ENCODE measurements at regions not wholly inside any gene's neighbourhood (a gene's known extent, or its start where the extent isn't known, plus 50 kb on each side); places are given as distances from the start of the nearest gene placed in this dataset.

GRCh38 chr1:13888351-13888986 is 188.5 kb downstream of the PRDM2 start:
- no peak overlapping the region for H3K4me3 ChIP-seq
- no peak overlapping the region for H2AFZ ChIP-seq
- H3K79me2 ChIP-seq (ENCODE audit: low read depth), result no peaks in the 10 kb centered on the region
- CTCF ChIA-PET, result no interaction called here
- no peaks in the 10 kb centered on the region for H4K20me1 ChIP-seq (ENCODE audit: insufficient read depth)
- POLR2A ChIA-PET (ENCODE audit: unreplicated experiment), result no interaction called here
- DNase-seq, result no peak
- no peaks in the 10 kb centered on the region for H3K36me3 ChIP-seq (ENCODE audit: low read depth)
- TF ChIP-seq CTCF (conservative IDR thresholded peaks at IDR 0.05), result no peak
- no peak for TF ChIP-seq EZH2 (IDR thresholded peaks at IDR 0.05; ENCODE audit: low read depth)
- no TSS peak for BruUV-seq (replicated peaks)
- H3K4me2 ChIP-seq, result no peak overlapping the region
- H3K27me3 ChIP-seq (ENCODE audit: insufficient read depth, low read depth), result peaks cover 18% of the 10 kb centered on the region; the same call in 1 of the 2 replicates
- no peaks in the 10 kb centered on the region for H3K9me3 ChIP-seq (ENCODE audit: insufficient read depth, low read depth)
- no peaks in the 10 kb centered on the region for H3K9me2 ChIP-seq (ENCODE audit: insufficient read depth)
- intact Hi-C loops (cut with micrococcal nuclease; ENCODE audit: unreplicated experiment), result no loop called here
- H3K27ac ChIP-seq, result no peak overlapping the region
- no peaks in the 10 kb centered on the region for H3F3A ChIP-seq (ENCODE audit: insufficient read depth, low read depth)
- no peaks in the 10 kb centered on the region for H3K4me1 ChIP-seq (replicated peaks; ENCODE audit: insufficient read depth)

GRCh38 chr1:13889495-13889894 is 189.5 kb downstream of the PRDM2 start:
- H3K4me2 ChIP-seq, result no peak overlapping the region
- DNase-seq, result no peak
- POLR2A ChIA-PET (ENCODE audit: unreplicated experiment), result no interaction called here

GRCh38 chr1:13890766-13891165 is 190.8 kb downstream of the PRDM2 start:
- no peak overlapping the region for H3K27ac ChIP-seq
- H3K79me2 ChIP-seq (ENCODE audit: low read depth), result no peaks in the 10 kb centered on the region
- intact Hi-C loops (cut with micrococcal nuclease; ENCODE audit: unreplicated experiment), result no loop called here
- H3K9me2 ChIP-seq (ENCODE audit: insufficient read depth), result no peaks in the 10 kb centered on the region
- H2AFZ ChIP-seq, result no peak overlapping the region
- DNase-seq, result no peak
- ChIA-PET CTCF (no interaction called here), POLR2A (ENCODE audit: unreplicated experiment) (interaction anchor here (0.8 kb wide), 1 partner anchor 18 kb away, joined by 10 read pairs; no protein-coding TSS in a partner anchor)
- no peaks in the 10 kb centered on the region for H3K36me3 ChIP-seq (ENCODE audit: low read depth)
- H3F3A ChIP-seq (ENCODE audit: insufficient read depth, low read depth), result no peaks in the 10 kb centered on the region
- TF ChIP-seq CTCF (conservative IDR thresholded peaks at IDR 0.05) (no peak), EZH2 (IDR thresholded peaks at IDR 0.05; ENCODE audit: low read depth) (no peak)
- no peaks in the 10 kb centered on the region for H4K20me1 ChIP-seq (ENCODE audit: insufficient read depth)
- H3K9me3 ChIP-seq (ENCODE audit: insufficient read depth, low read depth), result no peaks in the 10 kb centered on the region
- H3K27me3 ChIP-seq (ENCODE audit: insufficient read depth, low read depth), result peaks cover 40% of the 10 kb centered on the region
- BruUV-seq (replicated peaks), result no TSS peak
- no peaks in the 10 kb centered on the region for H3K4me1 ChIP-seq (replicated peaks; ENCODE audit: insufficient read depth)
- H3K4me2 ChIP-seq, result no peak overlapping the region
- H3K4me3 ChIP-seq, result no peak overlapping the region

More at GRCh38 chr1:13889495-13889894, 189.5 kb downstream of the PRDM2 start:
- Histone ChIP-seq H3K79me2 (ENCODE audit: low read depth) (no peaks in the 10 kb centered on the region), H3K36me3 (ENCODE audit: low read depth) (no peaks in the 10 kb centered on the region), H2AFZ (no peak overlapping the region), H4K20me1 (ENCODE audit: insufficient read depth) (no peaks in the 10 kb centered on the region), H3K27ac (no peak overlapping the region), H3F3A (ENCODE audit: insufficient read depth, low read depth) (no peaks in the 10 kb centered on the region), H3K27me3 (ENCODE audit: insufficient read depth, low read depth) (peaks cover 29% of the 10 kb centered on the region), H3K9me2 (ENCODE audit: insufficient read depth) (no peaks in the 10 kb centered on the region), H3K4me3 (no peak overlapping the region), H3K9me3 (ENCODE audit: insufficient read depth, low read depth) (no peaks in the 10 kb centered on the region), H3K4me1 (replicated peaks; ENCODE audit: insufficient read depth) (no peaks in the 10 kb centered on the region)
- no peak for TF ChIP-seq CTCF (conservative IDR thresholded peaks at IDR 0.05)
- TF ChIP-seq EZH2 (IDR thresholded peaks at IDR 0.05; ENCODE audit: low read depth), result no peak
- BruUV-seq (replicated peaks), result no TSS peak
- intact Hi-C loops (cut with micrococcal nuclease; ENCODE audit: unreplicated experiment), result no loop called here
- CTCF ChIA-PET, result no interaction called here

Measured in PC-9 (cell line).